ENCODE measurements at regions not wholly inside any gene's neighbourhood (a gene's known extent, or its start where the extent isn't known, plus 50 kb on each side); places are given as distances from the start of the nearest gene placed in this dataset.

GRCh38 chr10:43846187-43846680 lies 197.6 kb upstream of the ZNF32 start:
- no peak for DNase-seq
- H3K36me3 ChIP-seq, result no peaks in the 10 kb centered on the region
- intact Hi-C loops (cut with DNase I; ENCODE audit: low total_unique reads), result no loop called here
- 12 to 30% (median 22%) methylated on average over 9 to 11 of the region's 11 CpGs for WGBS, 5 donors
- no peaks in the 10 kb centered on the region for H3K9me3 ChIP-seq
- TF ChIP-seq POLR2AphosphoS5 (IDR thresholded peaks at IDR 0.05), result peak; percentile 53 to 81 (median 75)
- no peak for TF ChIP-seq POLR2A (IDR thresholded peaks at IDR 0.05)
- TF ChIP-seq CTCF (IDR thresholded peaks at IDR 0.05 in 8 of 11, conservative IDR thresholded peaks at IDR 0.05 in 3 of 11), result peak in 2 of 11 experiments; percentile 12 to 25
- peak overlapping the region in 2 of 8 donors; percentile 7 to 25 for H3K4me3 ChIP-seq
- H3K27ac ChIP-seq, result peak overlapping the region in 7 of 8 donors; percentile 23 to 74 (median 59)
- H3K4me1 ChIP-seq, result peaks cover 0 to 20% (median 14%) of the 10 kb centered on the region in 6 donors
- peaks cover 0 to 9% (median 0%) of the 10 kb centered on the region in 7 donors for H3K27me3 ChIP-seq (replicated peaks in 1 of 7)

- no peak for DNase-seq
- Histone ChIP-seq H3K36me3 (no peaks in the 10 kb centered on the region), H3K27ac (peak overlapping the region in 3 of 8 donors; percentile 20 to 74 (median 60)), H3K27me3 (replicated peaks in 1 of 7) (peaks cover 0 to 9% (median 0%) of the 10 kb centered on the region in 7 donors), H3K9me3 (no peaks in the 10 kb centered on the region), H3K4me3 (no peak overlapping the region), H3K4me1 (peaks cover 0 to 20% (median 14%) of the 10 kb centered on the region in 6 donors)
- intact Hi-C loops (cut with DNase I; ENCODE audit: low total_unique reads), result no loop called here
- 65 to 90% (median 84%) methylated on average over 5 of the region's 5 CpGs for WGBS, 5 donors
- TF ChIP-seq POLR2A (IDR thresholded peaks at IDR 0.05) (no peak), CTCF (IDR thresholded peaks at IDR 0.05 in 8 of 11, conservative IDR thresholded peaks at IDR 0.05 in 3 of 11) (no peak)
Measured at GRCh38 chr10:43845121-43845520, 196.4 kb upstream of the ZNF32 start.

- no peak overlapping the region for H3K4me3 ChIP-seq
- no peak for DNase-seq
- WGBS, 5 donors, result 74 to 92% (median 83%) methylated on average over 4 of the region's 4 CpGs
- intact Hi-C loops (cut with DNase I; ENCODE audit: low total_unique reads), result no loop called here
- no peaks in the 10 kb centered on the region for H3K36me3 ChIP-seq
- peaks cover 0 to 20% (median 14%) of the 10 kb centered on the region in 6 donors for H3K4me1 ChIP-seq
- TF ChIP-seq POLR2A (IDR thresholded peaks at IDR 0.05), result no peak
- no peak for TF ChIP-seq POLR2AphosphoS5 (IDR thresholded peaks at IDR 0.05)
- no peak for TF ChIP-seq CTCF (IDR thresholded peaks at IDR 0.05 in 8 of 11, conservative IDR thresholded peaks at IDR 0.05 in 3 of 11)
- H3K27me3 ChIP-seq (replicated peaks in 1 of 7), result peaks cover 0 to 9% (median 0%) of the 10 kb centered on the region in 7 donors
- no peak overlapping the region for H3K27ac ChIP-seq
- no peaks in the 10 kb centered on the region for H3K9me3 ChIP-seq
Measured at GRCh38 chr10:43844221-43844620, 195.5 kb upstream of the ZNF32 start.

- Histone ChIP-seq H3K9me3 (no peaks in the 10 kb centered on the region), H3K36me3 (no peaks in the 10 kb centered on the region), H3K4me3 (no peak overlapping the region), H3K4me1 (peaks cover 0 to 20% (median 14%) of the 10 kb centered on the region in 6 donors), H3K27me3 (replicated peaks in 1 of 7) (peaks cover 0 to 9% (median 0%) of the 10 kb centered on the region in 7 donors), H3K27ac (no peak overlapping the region)
- intact Hi-C loops (cut with DNase I; ENCODE audit: low total_unique reads), result no loop called here
- 87 to 96% (median 91%) methylated on average over 7 to 9 of the region's 9 CpGs for WGBS, 5 donors
- DNase-seq, result no peak
- TF ChIP-seq POLR2AphosphoS5 (IDR thresholded peaks at IDR 0.05) (no peak), CTCF (IDR thresholded peaks at IDR 0.05 in 8 of 11, conservative IDR thresholded peaks at IDR 0.05 in 3 of 11) (no peak), POLR2A (IDR thresholded peaks at IDR 0.05) (no peak)
Measured at GRCh38 chr10:43843321-43844101, 194.8 kb upstream of the ZNF32 start.
